MM.1S (cell line): ENCODE measurements at regions not wholly inside any gene's neighbourhood (a gene's known extent, or its start where the extent isn't known, plus 50 kb on each side); places are given as distances from the start of the nearest gene placed in this dataset.

ENCODE experiments used
- DNase-seq: peaks from one replicate; pipeline ENCODE4 v3.0.0-alpha.2; 2015
- H2AFZ ChIP-seq: fragments of 300-600 bp; sonication (generic); 2 replicates; pipeline ENCODE4 v1.6.0; 2016; ENCODE audit warnings: antibody characterized with exemption, low read length
- H3F3A ChIP-seq: fragments of 300-600 bp; sonication (generic); 2 replicates; pipeline ENCODE4 v1.6.1; 2016; ENCODE audit warnings: mild to moderate bottlenecking, antibody characterized with exemption, low read length, moderate library complexity, mixed read lengths; ENCODE audit not compliant: insufficient read depth
- H3K27ac ChIP-seq: fragments of 300-600 bp; sonication (generic); 2 replicates; pipeline ENCODE4 v1.5.1; 2016; ENCODE audit warnings: mild to moderate bottlenecking, low read length
- H3K27me3 ChIP-seq: fragments of 300-600 bp; sonication (generic); replicated peaks from 2 replicates; pipeline ENCODE4 v1.6.0; 2016; ENCODE audit warnings: low read length; ENCODE audit not compliant: insufficient read depth
- H3K36me3 ChIP-seq: fragments of 300-600 bp; sonication (generic); replicated peaks from 2 replicates; pipeline ENCODE4 v1.6.1; 2016; ENCODE audit warnings: mild to moderate bottlenecking, low read length, mixed read lengths; ENCODE audit not compliant: insufficient read depth
- H3K4me1 ChIP-seq: fragments of 300-600 bp; sonication (generic); 2 replicates; pipeline ENCODE4 v1.6.1; 2016; ENCODE audit warnings: low read length, mixed read lengths
- H3K4me2 ChIP-seq: fragments of 300-600 bp; sonication (generic); 2 replicates; pipeline ENCODE4 v1.6.0; 2016; ENCODE audit warnings: low read depth, low read length
- H3K4me3 ChIP-seq: fragments of 300-600 bp; sonication (generic); 2 replicates; pipeline ENCODE4 v1.5.1; 2016; ENCODE audit warnings: low read length, mixed read lengths
- H3K79me2 ChIP-seq: fragments of 300-600 bp; sonication (generic); 2 replicates; pipeline ENCODE4 v1.6.1; 2016; ENCODE audit warnings: mixed run types, low read length, mixed read lengths
- H3K9ac ChIP-seq: fragments of 300-600 bp; sonication (generic); 2 replicates; pipeline ENCODE4 v1.6.1; 2016; ENCODE audit warnings: low read length, mixed read lengths
- H3K9me2 ChIP-seq: fragments of 300-600 bp; sonication (generic); replicated peaks from 2 replicates; pipeline ENCODE4 v1.6.1; 2016; ENCODE audit warnings: mild to moderate bottlenecking, low read length, mixed read lengths; ENCODE audit not compliant: insufficient read depth
- H3K9me3 ChIP-seq: fragments of 300-600 bp; sonication (generic); replicated peaks from 2 replicates; pipeline ENCODE4 v1.6.1; 2016; ENCODE audit warnings: mild to moderate bottlenecking, low read length, mixed read lengths; ENCODE audit not compliant: insufficient read depth
- H4K20me1 ChIP-seq: fragments of 300-600 bp; sonication (generic); 2 replicates; pipeline ENCODE4 v1.6.1; 2016; ENCODE audit warnings: mild to moderate bottlenecking, low read length, moderate library complexity, mixed read lengths; ENCODE audit not compliant: insufficient read depth
- EZH2 ChIP-seq: fragments of 300-600 bp; sonication (generic); optimal IDR thresholded peaks from 2 replicates; pipeline ENCODE3; 2017; ENCODE audit warnings: low read depth, mild to moderate bottlenecking, antibody characterized with exemption, low read length, mixed read lengths
- EZH2phosphoT487 ChIP-seq: fragments of 300-600 bp; sonication (generic); IDR thresholded peaks from 2 replicates; pipeline ENCODE4 v1.6.1; 2018; ENCODE audit warnings: antibody characterized with exemption, low read length
- TF ChIP-seq, protein P1 (sequence below): fragments of 300-600 bp; sonication (generic); IDR thresholded peaks from 2 replicates; pipeline ENCODE4 v1.5.1; 2016; ENCODE audit warnings: antibody characterized with exemption, low read length, mixed read lengths

DNA sequence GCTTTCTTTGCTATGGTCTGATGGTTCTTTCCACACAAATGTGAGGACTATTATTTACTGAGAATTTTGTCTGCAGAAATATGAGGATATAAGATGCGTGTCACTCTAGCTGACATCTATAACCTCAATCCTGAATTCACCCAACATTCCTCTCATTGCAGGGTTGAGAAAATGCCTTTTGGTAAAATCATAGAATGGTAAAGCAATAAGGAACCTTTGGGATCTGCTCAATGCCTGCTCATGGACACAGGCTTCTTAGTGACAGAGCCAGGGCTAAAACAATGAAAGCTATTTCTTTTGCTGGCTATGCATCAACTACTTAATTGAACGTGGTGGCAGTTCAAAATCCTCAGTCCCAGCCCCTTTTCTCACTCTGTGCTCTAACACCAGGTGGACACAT lies 199.6 kb downstream of the GAS1 start:
- Histone ChIP-seq H3K4me1 (no peaks in the 10 kb centered on the region), H2AFZ (no peak overlapping the region), H3K9ac (no peak overlapping the region), H3K27me3 (no peaks in the 10 kb centered on the region), H3K4me2 (no peak overlapping the region), H3K9me3 (no peaks in the 10 kb centered on the region), H3K27ac (no peak overlapping the region), H3K4me3 (no peak overlapping the region), H3K36me3 (no peaks in the 10 kb centered on the region), H4K20me1 (no peaks in the 10 kb centered on the region), H3F3A (no peaks in the 10 kb centered on the region), H3K9me2 (no peaks in the 10 kb centered on the region), H3K79me2 (no peaks in the 10 kb centered on the region)
- DNase-seq = no peak
- TF ChIP-seq, protein P1, sequence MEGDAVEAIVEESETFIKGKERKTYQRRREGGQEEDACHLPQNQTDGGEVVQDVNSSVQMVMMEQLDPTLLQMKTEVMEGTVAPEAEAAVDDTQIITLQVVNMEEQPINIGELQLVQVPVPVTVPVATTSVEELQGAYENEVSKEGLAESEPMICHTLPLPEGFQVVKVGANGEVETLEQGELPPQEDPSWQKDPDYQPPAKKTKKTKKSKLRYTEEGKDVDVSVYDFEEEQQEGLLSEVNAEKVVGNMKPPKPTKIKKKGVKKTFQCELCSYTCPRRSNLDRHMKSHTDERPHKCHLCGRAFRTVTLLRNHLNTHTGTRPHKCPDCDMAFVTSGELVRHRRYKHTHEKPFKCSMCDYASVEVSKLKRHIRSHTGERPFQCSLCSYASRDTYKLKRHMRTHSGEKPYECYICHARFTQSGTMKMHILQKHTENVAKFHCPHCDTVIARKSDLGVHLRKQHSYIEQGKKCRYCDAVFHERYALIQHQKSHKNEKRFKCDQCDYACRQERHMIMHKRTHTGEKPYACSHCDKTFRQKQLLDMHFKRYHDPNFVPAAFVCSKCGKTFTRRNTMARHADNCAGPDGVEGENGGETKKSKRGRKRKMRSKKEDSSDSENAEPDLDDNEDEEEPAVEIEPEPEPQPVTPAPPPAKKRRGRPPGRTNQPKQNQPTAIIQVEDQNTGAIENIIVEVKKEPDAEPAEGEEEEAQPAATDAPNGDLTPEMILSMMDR = no peak
- TF ChIP-seq EZH2 = no peak

DNA sequence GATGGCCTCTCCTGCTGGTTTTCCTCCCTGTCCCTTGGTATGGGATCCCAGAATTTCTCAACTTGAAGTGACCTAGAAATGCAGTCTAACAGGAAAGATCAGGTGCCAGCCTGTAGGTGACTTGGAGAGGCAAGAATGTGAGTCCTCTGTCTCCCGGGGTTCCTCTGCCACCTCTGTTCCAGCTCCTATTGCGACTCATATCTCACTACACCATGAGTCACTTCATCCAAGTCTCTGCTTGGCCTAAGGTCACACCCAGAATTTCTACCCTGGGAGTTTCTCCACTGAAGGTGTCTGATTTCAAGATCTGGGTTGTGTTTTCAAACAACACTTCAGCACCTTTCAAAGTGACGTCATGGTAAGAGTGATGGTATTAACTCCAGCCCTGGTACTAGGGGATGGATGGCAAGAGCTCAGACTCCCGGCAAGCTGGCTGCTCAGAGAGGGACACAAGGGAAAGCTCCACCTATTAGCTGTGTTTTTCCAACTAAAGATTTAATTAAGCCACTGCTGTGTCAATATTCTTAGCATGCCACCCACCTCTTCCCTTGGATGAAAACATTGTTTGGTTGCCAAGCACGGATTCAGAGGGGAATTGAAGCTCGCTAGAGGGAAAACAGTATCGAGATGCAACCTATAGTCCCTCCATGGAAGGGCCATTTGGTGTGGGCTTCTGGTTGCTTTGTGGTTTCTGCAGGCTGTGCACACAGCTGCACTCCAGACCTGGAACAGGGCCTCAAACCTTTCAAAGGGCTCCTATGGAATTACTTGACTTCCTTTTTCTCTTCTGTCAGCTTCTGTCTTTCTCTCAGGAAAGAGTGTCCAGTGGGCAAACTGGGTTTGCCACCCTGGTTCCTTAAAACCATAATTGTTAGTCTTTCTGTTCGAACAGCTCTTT lies 205.7 kb downstream of the GAS1 start:
- Histone ChIP-seq H3K36me3 (no peaks in the 10 kb centered on the region), H2AFZ (no peak overlapping the region), H3F3A (no peaks in the 10 kb centered on the region), H3K9me2 (no peaks in the 10 kb centered on the region), H3K4me1 (no peaks in the 10 kb centered on the region), H3K4me2 (no peak overlapping the region), H3K79me2 (no peaks in the 10 kb centered on the region), H4K20me1 (no peaks in the 10 kb centered on the region), H3K27me3 (no peaks in the 10 kb centered on the region), H3K9ac (no peak overlapping the region), H3K9me3 (no peaks in the 10 kb centered on the region), H3K27ac (no peak overlapping the region), H3K4me3 (no peak overlapping the region)
- DNase-seq = no peak
- TF ChIP-seq EZH2phosphoT487 = no peak
- TF ChIP-seq, protein P1 = no peak
- TF ChIP-seq EZH2 = no peak

DNA sequence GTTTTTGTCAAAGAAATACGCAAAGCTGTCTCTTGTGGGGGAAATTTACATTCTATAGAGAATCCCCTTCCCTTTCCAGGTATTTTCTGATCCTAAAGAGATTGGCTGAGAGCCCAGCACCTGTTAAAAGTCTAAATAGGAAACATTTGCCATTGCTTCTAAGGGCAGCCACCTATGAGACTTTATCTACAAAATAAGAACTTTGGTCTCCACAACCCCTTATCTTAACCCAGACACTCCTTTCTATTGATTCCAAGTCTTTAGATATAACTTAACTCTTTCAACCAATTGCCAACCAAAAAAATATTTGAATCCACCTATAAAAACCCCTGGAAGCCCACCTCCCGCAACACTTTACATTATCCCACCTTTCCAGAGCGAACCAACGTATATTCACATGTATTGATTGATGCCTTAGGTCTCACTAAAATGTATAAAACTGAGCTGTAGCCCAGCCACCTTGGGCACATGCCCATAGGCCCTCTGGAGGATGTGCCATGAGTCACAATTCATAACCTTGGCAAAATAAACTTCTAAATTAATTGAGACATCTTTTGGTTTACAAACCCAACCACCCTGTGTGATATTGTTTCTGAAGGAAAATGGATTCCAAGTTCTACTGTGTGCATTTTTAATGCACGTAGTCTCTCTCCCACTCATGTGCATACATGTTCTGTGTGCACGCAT lies 211.4 kb downstream of the GAS1 start:
- Histone ChIP-seq H3K4me1 (no peaks in the 10 kb centered on the region), H3K9ac (no peak overlapping the region), H3K9me2 (no peaks in the 10 kb centered on the region), H3K27me3 (no peaks in the 10 kb centered on the region), H3K36me3 (no peaks in the 10 kb centered on the region), H3K79me2 (no peaks in the 10 kb centered on the region), H3K9me3 (no peaks in the 10 kb centered on the region), H4K20me1 (no peaks in the 10 kb centered on the region), H3K4me2 (no peak overlapping the region), H3K27ac (no peak overlapping the region), H2AFZ (no peak overlapping the region), H3F3A (no peaks in the 10 kb centered on the region), H3K4me3 (no peak overlapping the region)
- no peak for DNase-seq
- TF ChIP-seq, protein P1 = no peak
- TF ChIP-seq EZH2phosphoT487 = no peak
- TF ChIP-seq EZH2 = no peak
